ENCODE measurements at regions not wholly inside any gene's neighbourhood (a gene's known extent, or its start where the extent isn't known, plus 50 kb on each side); places are given as distances from the start of the nearest gene placed in this dataset.

DNA sequence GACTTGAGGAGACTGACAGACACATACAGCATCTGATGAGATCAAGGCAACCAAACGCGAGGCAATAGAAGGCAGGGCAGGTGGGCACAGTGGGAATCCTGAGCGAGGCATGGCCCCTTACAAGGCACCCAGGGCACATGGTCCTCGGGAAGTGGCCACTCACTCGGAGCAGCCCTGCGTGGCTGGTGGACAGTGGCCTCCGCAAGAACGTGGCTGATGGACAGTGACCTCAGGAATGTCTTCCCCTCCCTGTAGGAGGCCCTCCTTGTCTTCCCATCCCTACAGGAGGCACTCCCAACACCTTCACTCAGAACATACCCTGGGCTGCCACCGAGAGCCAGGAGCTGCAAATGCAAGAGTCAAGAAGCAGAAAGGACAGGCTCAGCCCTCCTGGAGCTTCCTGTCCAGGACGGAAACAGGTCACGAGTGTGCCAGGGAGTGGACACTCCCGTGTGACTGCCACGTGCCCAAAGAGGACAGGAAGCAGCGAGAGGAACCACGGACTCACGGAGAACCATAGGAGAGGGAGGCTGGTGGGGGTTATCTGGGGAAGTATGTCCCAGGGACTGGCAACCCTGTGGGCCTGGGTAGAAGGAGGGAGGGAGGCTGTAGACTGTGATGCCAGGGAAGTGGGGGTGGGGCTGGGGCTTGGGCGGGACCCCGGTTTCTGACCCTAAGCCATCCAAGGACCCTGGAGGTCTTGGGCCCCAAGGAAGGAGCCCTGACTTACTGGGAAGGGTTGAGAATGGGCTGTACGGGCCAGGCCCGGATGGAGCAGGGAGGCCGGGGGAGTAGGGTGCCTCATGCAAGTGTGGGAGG lies 321.9 kb upstream of the IRX4 start:
- no peak overlapping the region for H3K4me3 Mint-ChIP-seq
- TF ChIP-seq, protein P1, sequence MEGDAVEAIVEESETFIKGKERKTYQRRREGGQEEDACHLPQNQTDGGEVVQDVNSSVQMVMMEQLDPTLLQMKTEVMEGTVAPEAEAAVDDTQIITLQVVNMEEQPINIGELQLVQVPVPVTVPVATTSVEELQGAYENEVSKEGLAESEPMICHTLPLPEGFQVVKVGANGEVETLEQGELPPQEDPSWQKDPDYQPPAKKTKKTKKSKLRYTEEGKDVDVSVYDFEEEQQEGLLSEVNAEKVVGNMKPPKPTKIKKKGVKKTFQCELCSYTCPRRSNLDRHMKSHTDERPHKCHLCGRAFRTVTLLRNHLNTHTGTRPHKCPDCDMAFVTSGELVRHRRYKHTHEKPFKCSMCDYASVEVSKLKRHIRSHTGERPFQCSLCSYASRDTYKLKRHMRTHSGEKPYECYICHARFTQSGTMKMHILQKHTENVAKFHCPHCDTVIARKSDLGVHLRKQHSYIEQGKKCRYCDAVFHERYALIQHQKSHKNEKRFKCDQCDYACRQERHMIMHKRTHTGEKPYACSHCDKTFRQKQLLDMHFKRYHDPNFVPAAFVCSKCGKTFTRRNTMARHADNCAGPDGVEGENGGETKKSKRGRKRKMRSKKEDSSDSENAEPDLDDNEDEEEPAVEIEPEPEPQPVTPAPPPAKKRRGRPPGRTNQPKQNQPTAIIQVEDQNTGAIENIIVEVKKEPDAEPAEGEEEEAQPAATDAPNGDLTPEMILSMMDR (IDR thresholded peaks at IDR 0.05; ENCODE audit: unreplicated experiment): no peak
- peaks cover 50% of the 10 kb centered on the region for H3K27me3 Mint-ChIP-seq (ENCODE audit: low read depth)
- H3K4me1 Mint-ChIP-seq: peaks cover 6% of the 10 kb centered on the region
- H3K36me3 Mint-ChIP-seq: no peaks in the 10 kb centered on the region
- no peak overlapping the region for H3K27ac Mint-ChIP-seq
- DNase-seq (ENCODE audit: low spot score in 2 of 2, unreplicated experiment in 2 of 2): no peak
- no peaks in the 10 kb centered on the region for H3K9me3 Mint-ChIP-seq

DNA sequence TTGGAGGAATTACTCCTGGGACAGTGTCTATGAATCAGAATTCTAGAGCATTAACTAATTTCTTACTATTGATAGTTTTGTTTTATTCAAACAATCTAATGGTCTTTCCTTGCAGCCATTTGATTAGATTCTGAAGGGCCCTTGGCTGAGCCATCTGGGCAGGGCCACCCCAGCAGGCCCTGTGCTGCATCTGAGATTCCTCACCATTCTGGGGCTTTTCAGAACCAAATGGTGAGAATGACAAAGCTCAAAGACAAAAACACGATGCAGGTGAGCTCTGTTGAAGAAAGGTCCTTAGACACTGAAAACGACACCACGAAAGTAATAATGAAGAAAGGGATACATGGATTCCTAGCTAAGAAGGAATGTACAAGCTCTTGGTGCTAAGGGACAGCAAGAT lies 321.0 kb upstream of the IRX4 start:
- no peak overlapping the region for H3K27ac Mint-ChIP-seq
- H3K4me3 Mint-ChIP-seq: no peak overlapping the region
- H3K36me3 Mint-ChIP-seq: no peaks in the 10 kb centered on the region
- no peaks in the 10 kb centered on the region for H3K9me3 Mint-ChIP-seq
- TF ChIP-seq, protein P1 (IDR thresholded peaks at IDR 0.05; ENCODE audit: unreplicated experiment): no peak
- peaks cover 57% of the 10 kb centered on the region for H3K27me3 Mint-ChIP-seq (ENCODE audit: low read depth)
- no peak for DNase-seq (ENCODE audit: low spot score in 2 of 2, unreplicated experiment in 2 of 2)
- H3K4me1 Mint-ChIP-seq: peaks cover 6% of the 10 kb centered on the region

DNA sequence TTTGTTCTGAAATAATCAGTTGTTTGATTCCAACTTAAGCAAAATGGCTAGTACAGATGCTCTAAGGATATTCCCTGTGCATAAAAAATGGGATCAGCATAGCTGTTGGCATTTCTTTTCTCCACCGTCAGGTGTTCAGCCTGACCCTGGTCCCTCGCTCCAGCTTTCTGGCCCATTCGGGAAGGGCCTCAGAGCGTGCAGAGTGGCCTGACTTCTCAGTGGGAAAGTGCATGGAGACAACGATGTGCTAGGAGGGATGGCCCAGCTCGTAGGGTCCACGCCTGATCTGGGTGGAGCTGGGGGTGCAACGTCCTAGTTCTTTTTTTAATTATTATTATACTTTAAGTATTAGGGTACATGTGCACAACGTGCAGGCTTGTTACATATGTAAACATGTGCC lies 319.1 kb upstream of the IRX4 start:
- TF ChIP-seq, protein P1 (IDR thresholded peaks at IDR 0.05; ENCODE audit: unreplicated experiment): no peak
- no peaks in the 10 kb centered on the region for H3K9me3 Mint-ChIP-seq
- H3K27ac Mint-ChIP-seq: no peak overlapping the region
- H3K4me1 Mint-ChIP-seq: peaks cover 6% of the 10 kb centered on the region
- no peaks in the 10 kb centered on the region for H3K36me3 Mint-ChIP-seq
- H3K4me3 Mint-ChIP-seq: no peak overlapping the region
- peaks cover 60% of the 10 kb centered on the region for H3K27me3 Mint-ChIP-seq (ENCODE audit: low read depth)
- no peak for DNase-seq (ENCODE audit: low spot score in 2 of 2, unreplicated experiment in 2 of 2)

DNA sequence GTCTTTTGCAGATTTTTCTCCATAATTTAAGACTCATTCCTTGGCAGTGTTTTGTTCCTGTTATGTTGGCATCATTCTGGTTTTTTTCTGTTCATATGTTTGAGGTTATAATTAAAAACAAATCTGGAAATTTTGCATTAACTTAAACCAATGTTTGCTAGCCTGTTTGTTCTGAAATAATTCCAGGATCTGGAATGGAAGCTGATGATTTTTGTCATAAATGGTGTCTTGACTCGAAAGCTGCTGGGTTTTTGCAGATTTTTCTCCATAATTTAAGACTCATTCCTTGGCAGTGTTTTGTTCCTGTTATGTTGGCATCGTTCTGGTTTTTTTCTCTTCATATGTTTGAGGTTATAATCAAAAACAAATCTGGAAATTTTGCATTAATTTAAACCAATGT lies 318.7 kb upstream of the IRX4 start:
- Mint-ChIP-seq H3K27ac (no peak overlapping the region), H3K4me3 (no peak overlapping the region), H3K36me3 (no peaks in the 10 kb centered on the region), H3K9me3 (no peaks in the 10 kb centered on the region), H3K4me1 (peaks cover 6% of the 10 kb centered on the region), H3K27me3 (ENCODE audit: low read depth) (peaks cover 62% of the 10 kb centered on the region)
- TF ChIP-seq, protein P1 (IDR thresholded peaks at IDR 0.05; ENCODE audit: unreplicated experiment): no peak
- no peak for DNase-seq (ENCODE audit: low spot score in 2 of 2, unreplicated experiment in 2 of 2)

DNA sequence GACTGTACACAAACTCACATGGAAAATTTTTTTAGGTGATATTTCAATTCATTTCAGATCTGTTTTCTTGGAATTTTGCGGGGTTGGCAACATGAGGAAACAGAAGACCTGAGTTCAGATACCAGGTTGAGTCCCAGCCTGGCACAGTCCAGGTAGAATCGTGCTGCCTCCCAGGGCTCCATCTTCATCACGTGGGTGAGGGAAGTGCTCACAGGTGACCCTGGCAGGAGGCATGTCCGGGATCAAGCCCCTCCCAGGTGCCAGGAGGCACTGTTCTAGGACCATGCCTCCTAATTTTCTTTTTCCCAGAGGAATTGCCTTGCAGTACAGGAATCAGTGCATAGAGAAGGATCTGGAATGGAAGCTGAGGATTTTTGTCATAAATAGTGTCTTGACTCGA lies 318.3 kb upstream of the IRX4 start:
- no peaks in the 10 kb centered on the region for H3K9me3 Mint-ChIP-seq
- TF ChIP-seq, protein P1 (IDR thresholded peaks at IDR 0.05; ENCODE audit: unreplicated experiment): no peak
- DNase-seq (ENCODE audit: low spot score in 2 of 2, unreplicated experiment in 2 of 2): no peak
- H3K4me3 Mint-ChIP-seq: no peak overlapping the region
- peaks cover 63% of the 10 kb centered on the region for H3K27me3 Mint-ChIP-seq (ENCODE audit: low read depth)
- H3K36me3 Mint-ChIP-seq: no peaks in the 10 kb centered on the region
- peaks cover 6% of the 10 kb centered on the region for H3K4me1 Mint-ChIP-seq
- H3K27ac Mint-ChIP-seq: no peak overlapping the region
